ENCODE measurements at regions not wholly inside any gene's neighbourhood (a gene's known extent, or its start where the extent isn't known, plus 50 kb on each side); places are given as distances from the start of the nearest gene placed in this dataset.

- CTCF ChIA-PET, result no interaction called here
- in situ Hi-C loops (cut with HindIII; ENCODE audit: low pct_unique_long_range_greater_than_20kb, low sequenced_read_pairs), result no loop called here
- no peaks in the 10 kb centered on the region for H3K27me3 ChIP-seq (ENCODE audit: control insufficient read depth, insufficient read depth, low read length)
- TF ChIP-seq POLR2AphosphoS5 (IDR thresholded peaks at IDR 0.05; ENCODE audit: low read depth, low read length) (no peak), SIN3A (IDR thresholded peaks at IDR 0.05; ENCODE audit: borderline replicate concordance, insufficient read depth, low read depth, low read length) (no peak), CTCF (IDR thresholded peaks at IDR 0.05) (no peak), TCF7L2 (IDR thresholded peaks at IDR 0.05; ENCODE audit: low read depth, low read length) (no peak), REST (IDR thresholded peaks at IDR 0.05; ENCODE audit: insufficient read depth in 1 of 2, low read depth in 2 of 2, low read length in 1 of 2) (no peak)
- H3K4me1 ChIP-seq (ENCODE audit: control insufficient read depth, insufficient read depth, low read length), result no peaks in the 10 kb centered on the region
- H3K4me3 ChIP-seq (ENCODE audit: low read depth in 2 of 2, low read length in 2 of 2), result no peak overlapping the region
- POLR2A ChIA-PET, result no interaction called here
- ATAC-seq (no peak), DNase-seq (ENCODE audit: low read depth, low spot score) (no peak)
- BruUV-seq (replicated peaks), result no TSS peak
- no peaks in the 10 kb centered on the region for H3K9me3 ChIP-seq (ENCODE audit: control insufficient read depth, insufficient read depth, low read depth, low read length)
- no peak overlapping the region for H3K27ac ChIP-seq (ENCODE audit: low read length)
- intact Hi-C loops (cut with micrococcal nuclease; ENCODE audit: unreplicated experiment), result no loop called here
- no peaks in the 10 kb centered on the region for H3K36me3 ChIP-seq (ENCODE audit: control insufficient read depth, insufficient read depth, low read length)
These were observed 335.9 kb downstream of the CYP26B1 start for GRCh38 chr2:71811726-71812125.

GRCh38 chr2:71811157-71811556, 336.5 kb downstream of the CYP26B1 start:
- TF ChIP-seq REST (IDR thresholded peaks at IDR 0.05; ENCODE audit: insufficient read depth in 1 of 2, low read depth in 2 of 2, low read length in 1 of 2), result no peak
- TF ChIP-seq CTCF (IDR thresholded peaks at IDR 0.05), result no peak
- TF ChIP-seq SIN3A (IDR thresholded peaks at IDR 0.05; ENCODE audit: borderline replicate concordance, insufficient read depth, low read depth, low read length), result no peak
- TF ChIP-seq POLR2AphosphoS5 (IDR thresholded peaks at IDR 0.05; ENCODE audit: low read depth, low read length), result no peak
- TF ChIP-seq TCF7L2 (IDR thresholded peaks at IDR 0.05; ENCODE audit: low read depth, low read length), result no peak
- H3K4me1 ChIP-seq (ENCODE audit: control insufficient read depth, insufficient read depth, low read length), result no peaks in the 10 kb centered on the region
- no peaks in the 10 kb centered on the region for H3K9me3 ChIP-seq (ENCODE audit: control insufficient read depth, insufficient read depth, low read depth, low read length)
- in situ Hi-C loops (cut with HindIII; ENCODE audit: low pct_unique_long_range_greater_than_20kb, low sequenced_read_pairs), result no loop called here
- H3K27me3 ChIP-seq (ENCODE audit: control insufficient read depth, insufficient read depth, low read length), result no peaks in the 10 kb centered on the region
- CTCF ChIA-PET, result no interaction called here
- H3K4me3 ChIP-seq (ENCODE audit: low read depth in 2 of 2, low read length in 2 of 2), result no peak overlapping the region
- H3K27ac ChIP-seq (ENCODE audit: low read length), result no peak overlapping the region
- no TSS peak for BruUV-seq (replicated peaks)
- no peaks in the 10 kb centered on the region for H3K36me3 ChIP-seq (ENCODE audit: control insufficient read depth, insufficient read depth, low read length)
- intact Hi-C loops (cut with micrococcal nuclease; ENCODE audit: unreplicated experiment), result no loop called here
- POLR2A ChIA-PET, result no interaction called here
- ATAC-seq (no peak), DNase-seq (ENCODE audit: low read depth, low spot score) (no peak)
